ENCODE measurements at regions not wholly inside any gene's neighbourhood (a gene's known extent, or its start where the extent isn't known, plus 50 kb on each side); places are given as distances from the start of the nearest gene placed in this dataset.
"Not testable (repeated sequence)": the region's sequence is repeated elsewhere in the genome, so short reads cannot be mapped to it uniquely, and the experiment has no call there.

DNA sequence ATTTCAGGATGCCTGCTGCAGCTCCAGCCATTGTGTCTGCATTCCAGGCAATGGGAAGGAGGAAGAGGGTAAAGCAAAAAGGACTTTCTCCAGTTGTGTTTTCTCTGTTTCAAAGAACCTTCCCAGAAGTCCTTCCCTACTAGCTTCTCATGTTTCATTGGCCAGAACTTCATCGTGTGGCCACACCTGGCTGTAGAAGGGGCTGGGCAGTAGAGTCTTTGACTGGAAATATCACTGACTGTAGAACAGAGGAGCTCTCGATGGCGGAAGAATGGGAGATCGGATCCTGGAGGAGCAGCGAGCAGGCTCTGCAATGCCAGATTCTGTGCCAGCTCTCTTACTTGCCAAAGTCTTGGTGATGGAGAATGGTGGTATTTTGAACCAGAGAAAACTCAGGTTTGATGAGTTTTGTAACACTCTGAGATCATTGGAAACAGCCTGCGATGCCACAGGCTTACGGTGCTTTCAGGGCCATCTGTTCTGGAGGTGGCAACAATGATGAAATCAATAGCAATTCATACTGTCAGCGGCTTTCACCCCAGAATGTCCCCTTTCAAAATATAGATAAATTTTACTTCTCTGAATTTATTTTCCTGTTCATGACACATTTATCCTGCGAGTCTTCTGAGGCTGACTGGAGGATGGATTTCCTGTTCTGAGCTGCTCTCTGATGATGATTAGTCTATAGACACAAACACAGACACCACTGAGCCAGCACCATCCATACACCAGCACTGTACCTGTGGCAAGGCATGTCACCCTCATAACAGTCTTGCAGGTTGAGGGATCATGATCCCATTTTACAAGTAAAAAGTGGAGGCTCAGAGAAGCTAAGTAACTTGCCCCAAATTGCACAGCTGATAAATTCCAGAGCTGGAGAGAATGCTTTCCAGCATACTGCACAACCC, 204.2 kb downstream of the EMX2 start:
- DNase-seq (ENCODE audit: extremely low read depth in 1 of 2, low read depth in 1 of 2) = no peak

DNA sequence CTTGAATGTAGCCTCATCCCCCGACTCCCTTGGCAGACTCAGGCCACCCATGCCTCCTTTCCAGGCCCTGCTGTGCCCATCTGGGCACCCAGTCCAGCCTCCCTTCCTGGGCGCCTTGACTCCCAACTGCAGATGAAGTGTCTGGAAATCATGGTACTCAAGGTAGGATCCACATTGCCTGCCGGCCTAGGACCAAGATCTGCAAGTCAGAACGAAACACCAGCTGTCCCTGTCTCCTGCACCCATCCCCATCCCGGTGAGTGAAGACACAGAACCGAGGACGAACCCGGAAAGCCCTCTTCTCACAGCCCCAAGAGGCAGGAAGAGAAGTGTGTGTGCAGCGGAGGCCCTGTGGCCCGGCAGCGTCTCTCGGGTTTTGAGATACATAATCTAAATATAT, 205.1 kb downstream of the EMX2 start:
- no peak for DNase-seq (ENCODE audit: extremely low read depth in 1 of 2, low read depth in 1 of 2)

DNA sequence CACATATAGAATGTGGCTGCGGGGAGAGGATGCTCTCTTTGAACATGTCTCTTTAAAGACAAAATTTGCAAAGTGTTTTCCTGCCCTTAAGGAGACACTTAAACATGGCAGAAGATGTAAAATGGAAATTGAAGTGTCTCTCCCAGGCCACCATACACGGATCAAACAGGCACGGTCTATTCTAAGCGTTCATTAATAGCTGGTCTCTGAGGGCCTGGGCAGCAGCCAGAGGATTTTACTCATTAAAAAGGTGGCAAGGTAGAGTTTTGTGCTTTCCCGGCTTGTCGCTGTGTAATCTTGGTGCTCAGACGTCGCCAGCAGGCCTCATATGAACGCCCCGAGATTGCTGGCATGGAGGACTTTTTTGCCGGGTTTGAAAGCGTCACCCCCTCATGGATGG, 205.5 kb downstream of the EMX2 start:
- no peak for DNase-seq (ENCODE audit: extremely low read depth in 1 of 2, low read depth in 1 of 2)

DNA sequence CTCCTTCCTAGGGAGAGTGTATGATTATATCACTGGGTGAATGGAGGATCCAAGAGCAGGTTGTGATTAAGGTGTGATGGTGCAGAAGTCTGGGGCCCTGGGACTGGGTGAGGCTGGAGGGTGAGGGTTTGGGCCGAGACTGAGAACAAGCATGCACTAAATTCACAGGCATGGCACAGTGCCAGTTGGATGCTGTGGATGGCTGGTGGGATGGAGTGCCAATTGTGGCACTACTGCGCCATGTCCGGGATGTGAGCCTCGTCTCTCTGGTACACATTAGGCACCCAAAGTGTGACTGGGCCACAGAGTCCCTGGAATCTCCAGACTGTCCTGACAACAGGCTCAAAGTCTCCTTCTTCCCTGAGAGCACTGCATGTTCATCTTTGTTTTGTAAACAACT, 208.1 kb downstream of the EMX2 start:
- no peak for DNase-seq (ENCODE audit: extremely low read depth in 1 of 2, low read depth in 1 of 2)

DNA sequence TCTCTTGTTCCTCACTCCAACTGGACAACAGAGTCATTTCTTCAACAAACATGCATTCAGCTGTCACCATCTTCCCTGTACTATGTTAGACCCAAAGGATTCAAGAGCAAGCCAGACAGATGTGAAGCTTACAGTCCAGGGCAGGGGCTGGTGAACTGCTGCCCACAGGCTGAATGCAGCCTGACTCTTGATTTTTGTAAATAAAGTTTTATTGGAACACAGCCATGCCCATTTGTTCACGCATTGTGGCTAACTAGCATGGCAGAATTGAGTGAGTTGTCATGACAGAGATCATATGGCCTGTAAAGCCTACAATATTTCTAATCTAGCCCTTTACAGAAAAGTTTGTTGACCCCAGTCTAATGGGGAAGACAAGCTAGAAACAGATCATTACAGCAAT, 208.7 kb downstream of the EMX2 start:
- no peak for DNase-seq (ENCODE audit: extremely low read depth in 1 of 2, low read depth in 1 of 2)

DNA sequence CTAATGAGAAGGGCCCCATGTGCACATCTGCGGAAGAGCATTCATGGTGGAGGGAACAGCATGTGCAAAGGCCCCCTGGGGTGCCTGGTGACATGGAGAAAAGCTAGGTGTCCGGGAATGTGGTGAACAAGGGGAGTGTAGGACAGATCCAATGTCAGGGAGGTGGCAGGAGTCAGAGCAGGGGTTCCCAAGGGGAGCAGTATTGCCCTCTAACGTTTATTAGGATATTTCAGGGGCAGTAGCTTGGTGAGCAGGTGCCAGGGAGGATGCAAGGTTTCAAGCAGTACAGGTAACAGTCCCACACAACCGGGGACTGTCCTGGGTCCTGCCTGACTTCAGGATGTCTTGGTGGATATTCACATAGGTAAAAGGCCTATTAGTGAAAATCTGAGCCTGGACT, 209.6 kb downstream of the EMX2 start:
- no peak for DNase-seq (ENCODE audit: extremely low read depth in 1 of 2, low read depth in 1 of 2)

DNA sequence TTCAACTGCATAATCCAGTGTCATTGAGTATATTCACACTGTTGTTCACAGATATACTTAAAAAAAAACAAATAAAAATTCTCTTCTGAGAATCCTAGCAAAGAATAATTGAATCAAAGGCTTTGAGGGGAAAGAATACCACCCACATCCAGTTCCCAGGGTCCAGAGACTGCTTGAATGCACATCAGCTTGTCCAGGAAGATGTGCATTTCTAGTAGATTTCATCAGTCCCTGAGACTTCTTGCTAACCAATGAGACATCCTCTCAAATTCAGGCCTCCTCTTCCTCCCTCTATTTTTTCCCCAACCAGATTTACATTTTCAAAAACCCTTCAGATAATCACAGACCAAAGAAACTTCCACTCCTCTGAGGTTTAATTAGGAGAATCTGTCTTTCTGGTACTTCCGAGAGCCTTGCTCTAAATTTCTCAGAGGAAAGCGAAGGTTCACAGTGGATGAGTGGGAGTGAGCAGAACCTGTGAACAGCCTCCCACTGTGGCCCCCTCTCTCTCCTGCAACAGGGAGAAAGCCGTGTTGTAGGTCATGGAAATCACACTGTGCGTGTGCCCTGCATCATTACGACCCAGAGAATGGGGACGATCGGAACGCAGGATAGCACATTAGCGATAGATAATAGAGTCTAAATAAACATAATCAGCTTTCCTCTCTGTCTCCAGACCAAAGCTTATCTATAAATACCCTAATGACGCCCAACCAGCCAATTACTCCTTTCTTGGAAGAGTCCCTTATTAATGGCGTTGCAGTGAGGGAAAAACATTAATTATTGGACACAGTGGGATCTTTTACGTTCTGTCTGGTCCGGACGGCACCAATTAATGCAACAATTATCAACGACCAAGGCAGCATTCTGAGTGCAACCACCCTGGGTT, 212.5 kb downstream of the EMX2 start:
- DNase-seq (ENCODE audit: extremely low read depth in 1 of 2, low read depth in 1 of 2) = no peak

DNA sequence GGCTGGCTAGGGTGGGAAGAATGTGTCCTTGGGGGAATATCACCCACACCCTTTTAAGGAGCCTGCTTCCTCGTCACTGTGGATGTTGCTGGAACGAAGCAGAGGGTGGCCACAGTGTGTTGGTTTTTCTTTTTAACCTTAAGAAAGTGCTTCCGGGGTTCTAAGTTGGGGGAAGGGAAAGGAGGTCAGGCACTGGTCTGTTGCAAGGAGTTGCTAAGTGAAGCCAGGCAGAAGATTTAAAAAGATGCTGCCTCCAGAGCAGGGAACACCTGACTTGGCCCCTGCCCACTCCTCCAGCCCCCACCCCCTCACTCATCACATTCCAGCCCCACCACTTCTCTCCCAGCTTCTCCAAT, 213.1 kb downstream of the EMX2 start:
- DNase-seq (ENCODE audit: extremely low read depth in 1 of 2, low read depth in 1 of 2) = no peak

DNA sequence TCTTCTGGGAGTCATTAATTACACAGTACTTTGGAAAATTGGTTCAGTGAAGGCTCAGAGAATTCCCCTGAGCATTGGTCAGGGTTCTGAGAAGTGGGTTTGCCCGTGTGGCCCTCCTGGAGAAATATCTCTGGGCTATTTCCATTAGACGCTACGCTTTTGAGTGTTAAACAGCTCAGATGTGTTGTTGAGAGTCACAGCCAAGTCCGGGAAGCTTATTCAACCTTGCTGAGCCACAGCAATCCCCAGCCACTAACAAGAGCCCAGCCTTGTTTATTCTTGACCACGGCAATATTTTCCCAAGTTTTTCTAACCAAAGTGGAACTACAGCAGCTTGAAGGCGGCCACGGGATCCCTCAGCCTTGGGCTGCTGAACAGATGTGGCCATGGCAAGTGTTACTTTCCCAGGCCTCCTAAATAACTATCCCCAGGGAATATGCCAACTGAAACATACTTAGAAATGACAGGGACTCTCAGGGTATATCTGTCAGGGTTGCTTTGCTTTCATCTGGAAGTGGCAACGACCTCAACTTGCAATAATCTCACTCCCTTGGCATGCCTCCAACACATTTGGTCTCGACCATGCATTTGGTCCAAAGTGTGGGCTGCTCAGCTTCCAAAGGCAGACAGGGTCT, 214.7 kb downstream of the EMX2 start:
- no peak for DNase-seq (ENCODE audit: extremely low read depth in 1 of 2, low read depth in 1 of 2)

DNA sequence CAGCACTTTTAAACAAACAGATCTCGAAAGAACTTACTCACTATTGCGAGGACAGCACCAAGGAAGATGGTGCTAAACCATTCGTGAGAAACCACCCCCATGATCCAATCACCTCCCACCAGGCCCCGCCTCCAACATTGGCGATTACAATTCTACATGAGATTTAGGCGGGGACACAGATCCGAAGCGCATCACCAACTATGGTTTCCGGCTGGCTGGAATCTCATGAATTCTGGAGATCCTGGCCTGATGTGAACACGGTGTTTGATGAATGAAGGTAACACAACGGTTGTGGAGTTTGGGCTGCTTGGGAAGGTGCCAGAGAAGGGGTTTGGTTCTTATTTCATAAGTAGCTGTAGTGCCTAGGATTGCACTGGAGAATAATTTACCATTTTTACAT, 216.7 kb downstream of the EMX2 start:
- no peak for DNase-seq (ENCODE audit: extremely low read depth in 1 of 2, low read depth in 1 of 2)

DNA sequence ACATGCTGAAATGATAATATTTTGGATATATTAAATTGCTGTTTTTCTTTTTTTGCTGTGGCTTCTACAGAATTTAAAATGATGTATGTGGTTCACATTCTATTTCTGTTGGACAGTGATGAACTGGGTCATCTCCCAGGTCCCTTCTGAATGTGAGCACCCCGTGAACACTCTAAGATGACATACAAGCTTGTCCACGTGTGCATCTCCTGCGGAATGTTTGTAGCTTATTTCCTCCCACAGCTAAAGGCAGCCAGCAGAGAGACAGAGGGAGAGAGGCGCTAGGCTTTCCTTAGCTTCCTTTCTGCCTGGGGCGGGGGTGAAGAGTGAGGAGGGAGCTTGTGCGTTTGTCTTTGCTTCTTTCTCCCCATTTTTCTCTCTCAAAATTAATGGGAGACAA, 219.1 kb downstream of the EMX2 start:
- no peak for DNase-seq (ENCODE audit: extremely low read depth in 1 of 2, low read depth in 1 of 2)

DNA sequence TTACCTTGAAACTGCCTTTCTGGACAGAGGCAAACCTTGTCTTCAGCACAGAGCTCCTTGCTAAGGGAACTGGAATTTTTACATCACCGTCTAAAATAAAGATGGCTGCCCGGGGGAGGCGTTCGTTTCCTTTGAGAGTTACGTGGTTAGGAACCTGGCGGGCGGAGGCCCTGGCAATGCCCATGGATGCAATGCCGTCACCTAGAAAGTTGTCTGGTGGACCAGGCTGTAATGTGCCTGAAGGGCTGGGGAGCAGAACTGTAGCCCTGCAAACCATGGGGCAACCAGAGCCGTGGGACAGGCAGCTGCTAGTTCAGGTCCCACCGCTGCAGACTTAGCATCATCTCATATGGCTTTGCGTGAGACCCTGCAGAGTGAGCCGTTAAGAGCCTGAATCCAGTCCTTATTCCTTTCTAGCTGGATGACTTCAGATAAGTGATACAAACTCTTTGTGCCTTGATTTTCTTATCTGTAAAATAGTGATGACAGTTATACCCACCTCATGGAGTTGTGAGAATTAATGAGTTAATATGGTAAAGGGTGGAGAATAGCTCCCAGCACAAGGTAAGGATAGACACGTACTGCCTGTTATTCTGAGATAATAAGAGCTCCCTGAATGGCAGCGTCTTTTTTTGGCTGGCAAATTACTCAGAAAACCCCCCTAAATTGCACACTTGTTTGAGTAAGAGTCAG, 219.7 kb downstream of the EMX2 start:
- DNase-seq (ENCODE audit: extremely low read depth in 1 of 2, low read depth in 1 of 2) = no peak

DNA sequence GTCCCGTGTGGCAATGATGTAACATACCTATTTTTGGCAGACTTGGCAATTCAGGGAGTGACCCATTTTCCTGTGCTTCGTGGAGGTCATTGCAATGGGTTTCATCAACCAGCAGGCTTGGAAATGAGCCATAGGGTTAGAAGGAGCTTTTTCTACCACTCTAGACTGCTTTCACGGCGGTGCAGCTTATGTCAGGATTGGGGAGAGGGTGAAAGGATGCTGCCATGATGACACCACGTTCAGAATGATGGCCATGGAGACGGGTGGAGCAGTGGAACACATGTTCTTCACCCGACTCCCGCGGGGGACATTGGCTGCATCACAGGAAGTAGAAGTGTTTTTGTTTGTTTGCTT, 220.2 kb downstream of the EMX2 start:
- no peak for DNase-seq (ENCODE audit: extremely low read depth in 1 of 2, low read depth in 1 of 2)

DNA sequence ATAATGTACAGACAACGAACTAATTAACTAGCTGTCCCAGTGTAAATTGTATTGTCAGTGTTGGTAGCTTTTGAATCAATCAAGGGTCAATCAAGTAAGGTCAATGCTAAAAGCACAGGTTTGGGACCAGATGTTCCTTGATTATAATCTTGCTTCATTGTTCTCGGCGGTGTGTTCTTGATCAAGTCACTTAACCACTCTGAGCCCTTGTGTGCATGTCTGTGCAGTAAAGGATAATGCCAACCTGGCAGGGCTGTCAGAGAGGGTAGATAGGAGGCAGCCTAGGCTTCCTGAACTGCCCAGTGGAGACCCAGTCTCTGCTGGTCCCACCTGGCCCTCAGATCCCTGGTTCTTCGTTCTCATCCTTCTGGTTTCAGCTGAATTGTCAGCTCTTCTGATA, 221.0 kb downstream of the EMX2 start:
- DNase-seq (ENCODE audit: extremely low read depth in 1 of 2, low read depth in 1 of 2) = no peak

DNA sequence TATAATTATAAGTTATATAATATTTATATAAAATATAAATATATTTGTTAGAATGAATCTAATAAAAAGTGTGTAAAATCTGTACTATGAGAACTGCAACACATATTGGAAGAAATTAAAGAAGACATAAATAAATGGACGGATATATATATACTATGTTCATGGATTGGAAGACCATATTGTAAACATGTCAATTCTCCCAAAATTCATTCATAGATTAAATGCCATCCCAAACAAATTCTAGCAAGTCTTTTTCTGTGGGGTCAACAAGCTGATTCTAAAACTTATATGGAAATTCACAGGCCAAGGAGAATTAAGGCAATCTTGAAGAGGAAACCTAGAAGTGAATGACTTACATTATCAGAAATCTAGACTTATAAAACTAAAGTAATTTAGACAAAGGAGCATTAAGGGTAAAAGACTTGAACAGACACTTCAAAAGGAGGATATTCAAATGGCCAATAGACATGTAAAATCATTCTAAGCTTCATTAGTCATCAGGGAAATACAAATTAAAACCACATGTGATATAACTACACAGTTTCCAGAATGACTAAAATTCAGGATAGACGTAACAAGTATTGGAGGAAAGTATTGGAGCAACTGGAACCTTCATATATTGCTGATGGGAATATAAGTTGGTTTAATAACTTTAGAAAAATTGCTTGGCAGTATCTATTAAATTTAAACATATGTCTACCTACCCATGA, 225.9 kb downstream of the EMX2 start:
- no peak for DNase-seq (ENCODE audit: extremely low read depth in 1 of 2, low read depth in 1 of 2)

DNA sequence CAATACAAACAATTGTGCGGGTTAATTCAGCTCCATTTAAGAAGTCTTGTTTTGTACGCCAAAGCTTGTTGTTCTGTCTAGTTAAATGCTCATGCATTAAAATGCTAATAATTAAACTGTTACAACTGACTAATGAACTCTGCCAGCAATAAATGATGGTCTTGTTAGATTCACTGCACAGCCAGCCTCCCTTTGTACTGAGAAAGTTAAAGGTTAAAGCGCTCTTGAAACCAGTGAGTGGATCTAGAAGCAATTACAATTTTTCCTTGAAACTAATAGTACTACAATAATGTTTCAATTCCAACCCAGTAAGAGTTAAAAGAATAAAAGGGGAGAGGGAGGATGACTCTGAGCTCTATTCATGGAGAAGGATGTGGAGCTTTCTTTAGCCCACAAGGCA, 233.0 kb downstream of the EMX2 start:
- no peak for DNase-seq (ENCODE audit: extremely low read depth in 1 of 2, low read depth in 1 of 2)

DNA sequence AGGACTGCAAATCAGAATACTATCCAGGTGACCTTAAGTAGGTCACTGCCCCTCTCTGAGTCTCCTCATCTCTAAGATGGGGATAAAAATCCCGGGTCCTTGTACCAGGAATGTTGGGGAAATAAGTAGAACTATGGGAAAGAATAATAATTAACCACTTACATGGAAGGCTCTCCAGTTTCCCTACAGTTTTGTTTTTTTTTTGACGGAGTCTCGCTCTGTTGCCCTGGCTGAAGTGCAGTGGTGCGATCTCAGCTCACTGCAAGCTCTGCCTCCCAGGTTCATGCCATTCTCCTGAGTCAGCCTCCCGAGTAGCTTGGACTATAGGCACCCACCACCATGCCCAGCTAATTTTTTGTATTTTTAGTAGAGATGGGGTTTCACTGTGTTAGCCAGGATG, 234.7 kb downstream of the EMX2 start:
- DNase-seq (ENCODE audit: extremely low read depth in 1 of 2, low read depth in 1 of 2) = not testable (repeated sequence)

DNA sequence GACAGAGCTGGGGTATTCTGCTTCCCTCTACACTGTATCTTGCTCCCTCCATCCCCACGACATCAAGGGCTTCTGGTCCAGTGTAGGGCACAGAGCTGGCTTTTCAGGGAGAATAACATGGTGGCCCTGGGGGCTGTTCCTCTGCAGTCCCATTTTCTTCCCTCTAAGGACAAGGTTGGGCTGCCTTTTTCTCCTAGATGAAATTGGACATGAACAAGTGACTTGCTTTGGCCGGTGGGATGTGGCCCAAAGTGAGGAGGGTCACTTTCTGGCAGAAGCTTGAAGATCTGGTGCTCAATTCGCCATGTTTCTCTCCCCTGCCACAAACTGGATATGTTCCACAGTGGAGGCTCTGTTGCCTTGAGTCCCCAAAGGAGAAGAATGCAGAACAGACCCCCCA, 235.7 kb downstream of the EMX2 start:
- no peak for DNase-seq (ENCODE audit: extremely low read depth in 1 of 2, low read depth in 1 of 2)

DNA sequence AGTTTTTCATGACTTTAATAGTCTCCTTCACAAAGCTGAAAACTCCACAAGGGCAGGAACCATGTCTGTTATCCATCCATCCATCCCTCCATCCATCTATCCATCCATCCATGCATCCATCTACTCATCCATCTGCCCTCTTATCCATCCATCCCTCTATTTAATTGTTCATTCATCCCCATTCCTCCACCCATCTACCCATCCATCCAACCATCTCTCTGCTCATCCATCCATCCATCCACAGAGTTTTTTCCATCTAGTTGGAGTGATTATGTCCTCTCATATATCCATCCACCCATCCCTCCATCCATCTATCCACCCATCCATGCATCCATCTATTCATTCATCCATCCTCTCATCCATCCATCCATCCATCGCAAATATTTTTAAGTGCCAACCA, 237.9 kb downstream of the EMX2 start:
- DNase-seq (ENCODE audit: extremely low read depth in 1 of 2, low read depth in 1 of 2) = no peak

DNA sequence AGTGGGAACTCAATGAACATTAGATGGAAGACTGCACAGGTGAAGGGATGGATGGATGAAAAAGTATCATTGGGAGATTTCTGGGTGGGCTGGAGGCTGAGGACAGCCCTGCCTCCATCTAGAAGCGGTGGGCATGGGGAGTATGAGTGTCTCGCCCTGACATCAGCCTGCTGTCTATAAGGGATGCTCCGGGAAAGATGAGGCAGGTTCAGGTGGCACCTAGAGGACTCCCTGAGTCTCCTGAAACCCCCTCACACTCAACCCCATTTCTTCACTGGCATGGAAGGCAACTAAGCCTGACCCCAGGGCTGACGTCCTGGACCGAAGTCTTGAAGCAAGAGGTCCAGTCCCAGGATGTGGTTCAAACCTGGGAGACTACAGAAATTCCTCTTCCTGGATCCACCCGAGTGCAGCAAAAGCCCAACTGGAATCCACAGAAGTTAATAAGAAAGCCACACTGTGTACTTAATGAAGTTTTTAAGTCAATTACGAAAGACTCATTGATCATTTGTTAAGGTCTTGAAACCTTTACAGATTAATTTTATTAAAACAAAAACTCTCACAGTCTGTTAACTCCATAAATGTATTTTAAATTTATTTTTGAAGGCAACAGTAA, 238.8 kb downstream of the EMX2 start:
- no peak for DNase-seq (ENCODE audit: extremely low read depth in 1 of 2, low read depth in 1 of 2)

Data from stimulated activated CD8-positive, alpha-beta memory T cell treated with anti-CD3 and anti-CD28 coated beads, Interleukin-7, amount 100 ng/mL, for 48 hours (primary cell).